ENCODE measurements at regions not wholly inside any gene's neighbourhood (a gene's known extent, or its start where the extent isn't known, plus 50 kb on each side); places are given as distances from the start of the nearest gene placed in this dataset.

DNA sequence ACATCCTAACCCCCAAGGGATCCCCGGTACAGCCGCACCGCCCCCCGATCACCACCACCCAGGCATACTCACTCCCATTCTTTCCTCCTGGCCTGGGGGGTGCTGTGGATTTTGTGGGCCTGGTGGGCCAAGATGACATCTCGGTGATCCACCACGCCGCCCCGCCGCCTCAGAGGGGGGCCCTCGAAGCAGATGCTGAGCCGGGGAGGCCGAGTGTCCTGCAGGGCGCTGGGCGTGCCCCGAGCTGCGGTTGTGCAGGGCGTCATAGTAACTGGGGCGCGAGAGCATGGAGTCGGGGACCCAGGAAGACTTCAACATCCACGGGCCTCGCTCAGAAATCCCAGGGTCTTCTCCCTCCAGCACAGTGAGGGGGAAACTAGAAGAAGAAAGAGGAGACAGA is 93.4 kb upstream of the CACNA1A start:
- ATAC-seq (peak; percentile 39), DNase-seq (ENCODE audit: low spot score) (no peak)
- Mint-ChIP-seq H3K4me3 (no peak overlapping the region), H3K27ac (no peak overlapping the region), H3K27me3 (ENCODE audit: insufficient read depth, low read depth, poor library complexity) (peaks cover 2% of the 10 kb centered on the region), H3K4me1 (peaks cover 5% of the 10 kb centered on the region), H3K9me3 (no peaks in the 10 kb centered on the region), H3K36me3 (ENCODE audit: low read depth) (no peaks in the 10 kb centered on the region)
- Histone ChIP-seq H2AFZ (peak overlapping the region; percentile 69), H3K4me3 (no peak overlapping the region), H3K4me1 (ENCODE audit: insufficient read depth) (peaks cover 5% of the 10 kb centered on the region), H3K36me3 (ENCODE audit: insufficient read depth) (no peaks in the 10 kb centered on the region), H3F3A (replicated peaks; ENCODE audit: low read depth) (0 out of 2 replicates have a peak, but pooled peaks cover under 1% of the 10 kb centered on the region), H3K9me2 (ENCODE audit: insufficient read depth) (no peaks in the 10 kb centered on the region), H3K79me2 (replicated peaks; ENCODE audit: insufficient read depth) (no peaks in the 10 kb centered on the region), H3K4me2 (no peak overlapping the region), H4K20me1 (replicated peaks; ENCODE audit: insufficient read depth) (no peaks in the 10 kb centered on the region), H3K27ac (ENCODE audit: low read depth) (no peak overlapping the region), H3K27me3 (ENCODE audit: insufficient read depth) (no peaks in the 10 kb centered on the region)
- TF ChIP-seq ZNF331 (CRISPR knock-in tag; IDR thresholded peaks at IDR 0.05; ENCODE audit: low read depth): no peak
- TF ChIP-seq JUNB (IDR thresholded peaks at IDR 0.05; ENCODE audit: unreplicated experiment): no peak
- no peak for TF ChIP-seq EZH2phosphoT487 (IDR thresholded peaks at IDR 0.05; ENCODE audit: unreplicated experiment)
- TF ChIP-seq, protein P1, sequence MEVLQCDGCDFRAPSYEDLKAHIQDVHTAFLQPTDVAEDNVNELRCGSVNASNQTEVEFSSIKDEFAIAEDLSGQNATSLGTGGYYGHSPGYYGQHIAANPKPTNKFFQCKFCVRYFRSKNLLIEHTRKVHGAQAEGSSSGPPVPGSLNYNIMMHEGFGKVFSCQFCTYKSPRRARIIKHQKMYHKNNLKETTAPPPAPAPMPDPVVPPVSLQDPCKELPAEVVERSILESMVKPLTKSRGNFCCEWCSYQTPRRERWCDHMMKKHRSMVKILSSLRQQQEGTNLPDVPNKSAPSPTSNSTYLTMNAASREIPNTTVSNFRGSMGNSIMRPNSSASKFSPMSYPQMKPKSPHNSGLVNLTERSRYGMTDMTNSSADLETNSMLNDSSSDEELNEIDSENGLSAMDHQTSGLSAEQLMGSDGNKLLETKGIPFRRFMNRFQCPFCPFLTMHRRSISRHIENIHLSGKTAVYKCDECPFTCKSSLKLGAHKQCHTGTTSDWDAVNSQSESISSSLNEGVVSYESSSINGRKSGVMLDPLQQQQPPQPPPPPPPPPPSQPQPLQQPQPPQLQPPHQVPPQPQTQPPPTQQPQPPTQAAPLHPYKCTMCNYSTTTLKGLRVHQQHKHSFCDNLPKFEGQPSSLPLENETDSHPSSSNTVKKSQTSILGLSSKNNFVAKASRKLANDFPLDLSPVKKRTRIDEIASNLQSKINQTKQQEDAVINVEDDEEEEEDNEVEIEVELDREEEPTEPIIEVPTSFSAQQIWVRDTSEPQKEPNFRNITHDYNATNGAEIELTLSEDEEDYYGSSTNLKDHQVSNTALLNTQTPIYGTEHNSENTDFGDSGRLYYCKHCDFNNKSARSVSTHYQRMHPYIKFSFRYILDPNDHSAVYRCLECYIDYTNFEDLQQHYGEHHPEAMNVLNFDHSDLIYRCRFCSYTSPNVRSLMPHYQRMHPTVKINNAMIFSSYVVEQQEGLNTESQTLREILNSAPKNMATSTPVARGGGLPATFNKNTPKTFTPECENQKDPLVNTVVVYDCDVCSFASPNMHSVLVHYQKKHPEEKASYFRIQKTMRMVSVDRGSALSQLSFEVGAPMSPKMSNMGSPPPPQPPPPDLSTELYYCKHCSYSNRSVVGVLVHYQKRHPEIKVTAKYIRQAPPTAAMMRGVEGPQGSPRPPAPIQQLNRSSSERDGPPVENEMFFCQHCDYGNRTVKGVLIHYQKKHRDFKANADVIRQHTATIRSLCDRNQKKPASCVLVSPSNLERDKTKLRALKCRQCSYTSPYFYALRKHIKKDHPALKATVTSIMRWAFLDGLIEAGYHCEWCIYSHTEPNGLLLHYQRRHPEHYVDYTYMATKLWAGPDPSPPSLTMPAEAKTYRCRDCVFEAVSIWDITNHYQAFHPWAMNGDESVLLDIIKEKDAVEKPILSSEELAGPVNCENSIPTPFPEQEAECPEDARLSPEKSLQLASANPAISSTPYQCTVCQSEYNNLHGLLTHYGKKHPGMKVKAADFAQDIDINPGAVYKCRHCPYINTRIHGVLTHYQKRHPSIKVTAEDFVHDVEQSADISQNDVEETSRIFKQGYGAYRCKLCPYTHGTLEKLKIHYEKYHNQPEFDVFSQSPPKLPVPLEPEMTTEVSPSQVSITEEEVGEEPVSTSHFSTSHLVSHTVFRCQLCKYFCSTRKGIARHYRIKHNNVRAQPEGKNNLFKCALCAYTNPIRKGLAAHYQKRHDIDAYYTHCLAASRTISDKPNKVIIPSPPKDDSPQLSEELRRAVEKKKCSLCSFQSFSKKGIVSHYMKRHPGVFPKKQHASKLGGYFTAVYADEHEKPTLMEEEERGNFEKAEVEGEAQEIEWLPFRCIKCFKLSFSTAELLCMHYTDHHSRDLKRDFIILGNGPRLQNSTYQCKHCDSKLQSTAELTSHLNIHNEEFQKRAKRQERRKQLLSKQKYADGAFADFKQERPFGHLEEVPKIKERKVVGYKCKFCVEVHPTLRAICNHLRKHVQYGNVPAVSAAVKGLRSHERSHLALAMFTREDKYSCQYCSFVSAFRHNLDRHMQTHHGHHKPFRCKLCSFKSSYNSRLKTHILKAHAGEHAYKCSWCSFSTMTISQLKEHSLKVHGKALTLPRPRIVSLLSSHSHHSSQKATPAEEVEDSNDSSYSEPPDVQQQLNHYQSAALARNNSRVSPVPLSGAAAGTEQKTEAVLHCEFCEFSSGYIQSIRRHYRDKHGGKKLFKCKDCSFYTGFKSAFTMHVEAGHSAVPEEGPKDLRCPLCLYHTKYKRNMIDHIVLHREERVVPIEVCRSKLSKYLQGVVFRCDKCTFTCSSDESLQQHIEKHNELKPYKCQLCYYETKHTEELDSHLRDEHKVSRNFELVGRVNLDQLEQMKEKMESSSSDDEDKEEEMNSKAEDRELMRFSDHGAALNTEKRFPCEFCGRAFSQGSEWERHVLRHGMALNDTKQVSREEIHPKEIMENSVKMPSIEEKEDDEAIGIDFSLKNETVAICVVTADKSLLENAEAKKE (CRISPR knock-in tag; IDR thresholded peaks at IDR 0.05): no peak
- no peak for TF ChIP-seq STAT1 (IDR thresholded peaks at IDR 0.05; ENCODE audit: unreplicated experiment)
- no peak for TF ChIP-seq ETS1 (IDR thresholded peaks at IDR 0.05)
- no peak for TF ChIP-seq POLR2AphosphoS5 (IDR thresholded peaks at IDR 0.05; ENCODE audit: low read depth)
- TF ChIP-seq ZNF114 (CRISPR knock-in tag; IDR thresholded peaks at IDR 0.05): no peak
- no peak for TF ChIP-seq REST (IDR thresholded peaks at IDR 0.05; ENCODE audit: unreplicated experiment)
- no peak for TF ChIP-seq CREB1 (CRISPR knock-in tag; IDR thresholded peaks at IDR 0.05; ENCODE audit: low read depth)
- no peak for TF ChIP-seq NANOG (IDR thresholded peaks at IDR 0.05; ENCODE audit: borderline replicate concordance)
- TF ChIP-seq, protein P2, sequence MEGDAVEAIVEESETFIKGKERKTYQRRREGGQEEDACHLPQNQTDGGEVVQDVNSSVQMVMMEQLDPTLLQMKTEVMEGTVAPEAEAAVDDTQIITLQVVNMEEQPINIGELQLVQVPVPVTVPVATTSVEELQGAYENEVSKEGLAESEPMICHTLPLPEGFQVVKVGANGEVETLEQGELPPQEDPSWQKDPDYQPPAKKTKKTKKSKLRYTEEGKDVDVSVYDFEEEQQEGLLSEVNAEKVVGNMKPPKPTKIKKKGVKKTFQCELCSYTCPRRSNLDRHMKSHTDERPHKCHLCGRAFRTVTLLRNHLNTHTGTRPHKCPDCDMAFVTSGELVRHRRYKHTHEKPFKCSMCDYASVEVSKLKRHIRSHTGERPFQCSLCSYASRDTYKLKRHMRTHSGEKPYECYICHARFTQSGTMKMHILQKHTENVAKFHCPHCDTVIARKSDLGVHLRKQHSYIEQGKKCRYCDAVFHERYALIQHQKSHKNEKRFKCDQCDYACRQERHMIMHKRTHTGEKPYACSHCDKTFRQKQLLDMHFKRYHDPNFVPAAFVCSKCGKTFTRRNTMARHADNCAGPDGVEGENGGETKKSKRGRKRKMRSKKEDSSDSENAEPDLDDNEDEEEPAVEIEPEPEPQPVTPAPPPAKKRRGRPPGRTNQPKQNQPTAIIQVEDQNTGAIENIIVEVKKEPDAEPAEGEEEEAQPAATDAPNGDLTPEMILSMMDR (conservative IDR thresholded peaks at IDR 0.05; ENCODE audit: low read depth in 2 of 2): no peak
- no peak for TF ChIP-seq EZH2 (IDR thresholded peaks at IDR 0.05; ENCODE audit: low read depth, unreplicated experiment)

Measured in GM23338 (cell line).